HEK293 (cell line): ENCODE measurements at regions not wholly inside any gene's neighbourhood (a gene's known extent, or its start where the extent isn't known, plus 50 kb on each side); places are given as distances from the start of the nearest gene placed in this dataset.

Experiments used
- KLF10 ChIP-seq: fragments of 450-650 bp; IDR thresholded peaks from 2 replicates; pipeline ENCODE4 v1.5.1; 2018; ENCODE audit warnings: missing biosample characterization, mild to moderate bottlenecking, missing genetic modification characterization
- SP2 ChIP-seq: fragments of 450-650 bp; formaldehyde crosslinking; IDR thresholded peaks from 2 replicates; pipeline ENCODE4 v1.5.1; 2016; ENCODE audit warnings: missing biosample characterization, missing genetic modification characterization
- TCF7L2 ChIP-seq: IDR thresholded peaks from 2 replicates; pipeline ENCODE4 v1.6.1; 2011; ENCODE audit warnings: low read depth, mild to moderate bottlenecking, inconsistent platforms, low read length, moderate library complexity, borderline replicate concordance
- ZBTB21 ChIP-seq: fragments of 450-650 bp; formaldehyde crosslinking; IDR thresholded peaks from 2 replicates; pipeline ENCODE4 v1.5.1; 2017; ENCODE audit warnings: missing biosample characterization, missing genetic modification characterization
- ZBTB7A ChIP-seq: fragments of 450-650 bp; formaldehyde crosslinking; IDR thresholded peaks from 2 replicates; pipeline ENCODE4 v1.5.1; 2016; ENCODE audit warnings: low read depth, missing biosample characterization, missing genetic modification characterization
- ZNF23 ChIP-seq: fragments of 450-650 bp; formaldehyde crosslinking; IDR thresholded peaks from 2 replicates; pipeline ENCODE4 v1.5.1; 2016; ENCODE audit warnings: missing biosample characterization, missing genetic modification characterization, borderline replicate concordance
- ZNF248 ChIP-seq: fragments of 450-650 bp; formaldehyde crosslinking; IDR thresholded peaks from 2 replicates; pipeline ENCODE4 v1.5.1; 2017; ENCODE audit warnings: missing biosample characterization, missing genetic modification characterization
- ZNF398 ChIP-seq: fragments of 450-650 bp; formaldehyde crosslinking; IDR thresholded peaks from 2 replicates; pipeline ENCODE4 v1.5.1; 2017; ENCODE audit warnings: missing biosample characterization, missing genetic modification characterization

DNA sequence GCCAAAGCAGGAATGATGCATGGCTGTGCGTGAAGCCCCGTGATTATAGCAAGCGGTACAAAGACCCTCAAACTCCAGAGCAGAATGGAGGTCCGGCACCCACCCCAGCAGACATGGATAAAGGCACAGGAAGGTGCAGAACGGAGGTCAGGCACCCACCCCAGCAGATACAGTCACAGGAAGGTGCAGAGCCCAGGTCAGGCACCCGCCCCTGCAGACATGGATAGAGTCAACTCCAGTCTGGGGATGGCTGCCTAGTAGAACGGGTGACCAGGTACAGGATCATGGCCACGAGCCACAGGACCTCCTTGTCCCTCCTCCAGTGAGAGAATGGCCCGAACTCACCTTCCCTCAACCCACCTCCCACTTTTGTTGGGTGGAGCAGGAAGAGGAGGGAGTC lies 318.3 kb upstream of the SALL3 start:
- no peak for TF ChIP-seq ZNF248 (tag by site-specific recombination)
- TF ChIP-seq ZBTB7A (tag by site-specific recombination) = no peak
- TF ChIP-seq ZNF398 (tag by site-specific recombination) = no peak
- no peak for TF ChIP-seq TCF7L2
- no peak for TF ChIP-seq ZBTB21
- no peak for TF ChIP-seq ZNF23 (tag by site-specific recombination)
- TF ChIP-seq KLF10 = no peak
- no peak for TF ChIP-seq SP2 (tag by site-specific recombination)
